SU-DHL-6 (cell line): ENCODE measurements at regions not wholly inside any gene's neighbourhood (a gene's known extent, or its start where the extent isn't known, plus 50 kb on each side); places are given as distances from the start of the nearest gene placed in this dataset.

Source experiments
- CTCF ChIP-seq: fragments of 200-600 bp; sonication (generic); IDR thresholded peaks from one replicate; pipeline ENCODE4 v1.5.1; 2017; ENCODE audit warnings: antibody characterized with exemption, mild to moderate bottlenecking, low read length, moderate library complexity; ENCODE audit not compliant: insufficient read depth, poor library complexity, severe bottlenecking
- EZH2phosphoT487 ChIP-seq: fragments of 200-600 bp; sonication (generic), shearing (Covaris generic); conservative IDR thresholded peaks from 2 replicates; pipeline ENCODE4 v1.6.1; 2018; ENCODE audit warnings: mild to moderate bottlenecking, antibody characterized with exemption, low read length, moderate library complexity, mixed read lengths

GRCh38 chr18:76564655-76565237 lies 69.7 kb upstream of the ZNF516 start:
- TF ChIP-seq CTCF (no peak), EZH2phosphoT487 (no peak)
